SKM-1 treated with dmso at 0.1 percent for 144 hours (cell line): ENCODE measurements at regions not wholly inside any gene's neighbourhood (a gene's known extent, or its start where the extent isn't known, plus 50 kb on each side); places are given as distances from the start of the nearest gene placed in this dataset.

ENCODE experiments used
- DNase-seq: peaks from one replicate; lab custom pipeline; 2025; ENCODE audit not compliant: unreplicated experiment; lab: John Stamatoyannopoulos, UW

GRCh38 chr13:85742355-85742754, 56.9 kb downstream of the SLITRK6 start:
- DNase-seq: no peak

DNA sequence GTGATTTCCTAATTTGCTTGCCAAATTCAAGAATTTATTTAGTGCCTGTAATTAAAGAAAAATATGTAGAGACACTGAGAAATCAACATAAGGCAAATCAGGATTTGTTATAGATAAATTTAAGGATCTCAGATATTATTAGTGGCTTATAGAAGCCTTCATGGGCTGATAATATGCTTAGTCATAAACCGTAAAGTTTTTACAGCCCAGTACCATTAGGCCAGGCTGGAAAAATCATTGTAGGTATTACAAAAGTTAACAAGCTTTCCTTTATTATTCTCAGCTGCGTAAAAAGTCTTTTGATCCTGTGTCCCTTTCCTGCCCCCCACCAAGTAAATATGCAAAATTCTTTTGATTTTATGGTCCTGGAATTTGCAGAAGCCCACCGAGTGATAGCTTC, 58.2 kb downstream of the SLITRK6 start:
- no peak for DNase-seq

DNA sequence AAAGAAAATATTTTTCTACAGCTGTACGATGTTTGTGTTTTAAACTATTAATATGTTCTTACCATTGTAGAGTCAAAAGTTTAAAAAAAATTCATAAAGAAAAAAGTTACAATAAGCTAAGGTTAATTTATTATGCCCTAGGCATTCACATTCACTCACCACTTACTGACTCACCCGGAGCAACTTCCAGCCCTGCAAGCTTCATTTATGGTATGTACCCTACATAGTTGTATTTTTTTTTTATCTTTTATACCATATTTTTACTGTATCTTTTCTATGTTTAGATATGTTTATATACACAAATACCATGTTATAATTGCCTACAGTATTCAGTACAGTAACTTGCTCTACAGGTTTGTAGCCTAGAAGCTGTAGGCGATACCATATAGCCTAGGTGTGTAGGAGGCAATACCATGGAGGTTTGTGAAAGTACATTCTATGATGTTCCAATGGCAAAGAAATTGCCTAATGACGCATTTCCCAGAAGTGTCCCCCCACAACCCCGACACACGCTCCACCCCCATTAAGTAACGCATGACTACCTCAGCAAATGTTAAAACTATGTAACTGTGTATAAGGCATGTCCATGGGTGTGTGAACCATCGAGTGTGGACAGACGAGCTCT, 60.4 kb downstream of the SLITRK6 start:
- no peak for DNase-seq

DNA sequence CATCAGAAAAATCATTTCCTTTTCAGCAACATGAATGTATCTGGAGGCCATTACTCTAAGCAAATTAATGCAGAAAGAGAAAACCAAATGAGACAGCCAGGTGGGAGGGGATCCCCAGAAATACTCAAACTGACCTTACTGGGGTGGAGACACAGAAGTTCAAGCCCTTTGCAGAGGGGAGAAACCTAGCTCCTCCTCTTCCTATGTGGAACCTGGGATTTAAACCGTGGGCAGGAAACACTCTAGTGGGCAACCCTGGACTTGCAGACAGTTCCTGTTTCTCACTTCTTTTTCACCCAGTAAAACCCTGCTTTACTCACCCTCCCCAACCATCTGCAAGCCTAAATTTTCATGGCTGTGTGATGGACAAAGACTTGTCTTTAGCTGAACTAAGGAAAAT, 61.3 kb downstream of the SLITRK6 start:
- DNase-seq: no peak

DNA sequence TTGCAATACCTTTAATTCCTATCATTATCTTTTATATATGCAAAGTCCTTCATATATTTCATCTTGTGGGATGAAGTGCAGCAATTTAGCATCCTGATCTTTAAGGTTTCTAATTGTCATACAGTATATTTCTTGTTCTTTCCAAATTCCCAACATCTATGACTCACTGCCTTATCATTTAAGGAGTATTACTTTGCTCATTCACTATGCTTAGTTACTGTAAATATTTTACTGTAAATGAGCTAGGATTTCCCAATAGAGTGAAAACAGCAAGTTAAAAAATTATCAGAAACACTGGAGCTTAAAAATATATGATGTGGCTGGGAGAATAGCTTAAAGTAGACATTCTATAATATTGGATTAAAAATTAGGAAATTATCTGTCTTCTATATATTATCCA, 69.9 kb downstream of the SLITRK6 start:
- no peak for DNase-seq

DNA sequence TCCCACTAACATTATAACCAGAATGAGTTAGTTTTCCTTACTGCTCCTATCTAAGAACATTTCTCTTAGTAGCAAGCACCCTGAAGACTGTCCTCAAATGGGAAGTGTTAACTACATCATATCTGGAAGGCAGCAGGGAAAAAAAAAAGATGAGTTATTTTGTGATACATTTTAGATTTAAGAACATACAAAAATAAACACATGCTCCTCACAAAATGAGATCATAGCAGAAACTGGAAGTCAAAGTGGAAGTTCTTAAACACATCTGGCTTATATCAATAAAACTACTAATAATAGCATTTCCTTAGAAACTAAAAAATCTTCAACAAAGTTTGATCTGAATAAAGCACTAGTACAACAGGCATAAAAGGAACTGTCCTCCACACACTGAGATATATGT, 70.4 kb downstream of the SLITRK6 start:
- no peak for DNase-seq

- no peak for DNase-seq
These were observed 73.8 kb downstream of the SLITRK6 start for GRCh38 chr13:85725433-85725832.

DNA sequence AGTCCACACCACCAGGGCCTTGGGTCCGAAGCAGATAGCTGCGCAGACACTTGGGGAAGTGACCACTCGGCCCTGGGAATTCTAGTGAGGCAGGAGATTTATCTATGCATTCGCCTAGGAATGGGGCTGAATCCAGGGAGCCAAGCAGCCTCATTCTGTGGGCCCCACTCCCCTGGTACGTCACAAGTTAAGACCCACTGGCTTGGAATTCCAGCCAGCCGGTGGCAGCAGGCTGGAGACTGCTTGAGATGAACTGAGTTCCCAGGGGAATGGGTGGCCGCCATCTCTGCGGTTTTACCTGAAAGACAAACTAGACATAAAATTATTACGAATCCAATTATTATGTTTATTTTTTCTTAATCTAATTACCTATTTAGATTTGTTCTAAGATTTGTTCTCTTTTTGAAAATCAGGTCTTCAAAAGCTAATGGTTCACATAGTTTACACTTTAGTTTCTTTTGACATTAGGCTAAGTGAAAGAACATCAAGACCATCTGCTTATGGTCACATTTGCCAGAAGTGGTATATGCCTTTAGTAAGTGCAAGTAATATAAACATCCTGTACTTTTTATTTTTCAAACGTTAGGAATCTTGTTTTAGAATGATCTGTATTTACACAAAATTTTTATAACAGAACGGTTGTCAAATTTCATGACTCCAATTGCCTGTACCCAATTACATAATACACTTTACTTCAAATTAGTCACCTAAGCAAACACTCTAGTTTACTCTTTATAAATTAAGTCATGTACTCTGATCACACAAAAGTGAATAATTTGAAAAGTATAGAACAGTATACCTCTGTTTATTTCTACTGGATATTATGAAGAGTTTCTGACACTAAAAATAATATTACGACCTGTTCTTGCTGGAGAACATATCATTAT, 74.4 kb downstream of the SLITRK6 start:
- DNase-seq: no peak

DNA sequence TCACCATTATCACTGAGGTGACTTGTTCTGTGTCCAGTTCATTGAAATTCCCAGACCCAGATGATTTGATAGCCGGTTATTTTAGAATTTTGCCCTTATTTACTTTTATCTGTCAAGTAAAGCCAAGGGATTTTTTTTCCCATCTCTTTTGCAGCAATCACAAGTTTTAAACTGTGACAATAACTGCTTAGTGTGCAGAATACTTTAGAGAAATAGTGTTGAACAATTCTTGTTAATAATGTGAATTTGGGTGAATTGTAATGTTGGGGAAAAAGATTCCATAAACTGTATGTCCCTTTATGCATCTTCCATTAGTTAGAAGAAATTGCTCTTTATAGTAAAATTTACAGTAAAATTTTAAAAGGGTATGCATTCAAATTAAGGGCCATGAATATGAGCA, 79.5 kb downstream of the SLITRK6 start:
- no peak for DNase-seq

DNA sequence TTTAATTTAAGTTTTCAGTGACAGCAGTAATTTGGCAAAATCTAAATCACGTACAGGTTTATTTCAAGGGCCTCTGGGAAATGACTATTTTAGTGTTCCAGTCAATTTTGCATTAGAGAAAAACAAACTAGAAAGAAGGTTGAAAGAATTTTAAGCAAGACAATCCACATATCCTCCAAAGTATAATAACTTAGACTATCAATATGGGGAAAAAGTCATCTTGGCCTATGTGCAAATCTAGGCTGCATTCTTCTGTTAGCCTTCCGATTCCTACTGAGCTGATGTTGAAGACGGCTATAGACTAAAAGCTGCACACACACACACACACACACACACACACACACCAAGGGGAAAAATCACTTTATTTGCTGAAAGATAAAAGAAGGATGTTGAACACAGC, 81.3 kb downstream of the SLITRK6 start:
- no peak for DNase-seq

DNA sequence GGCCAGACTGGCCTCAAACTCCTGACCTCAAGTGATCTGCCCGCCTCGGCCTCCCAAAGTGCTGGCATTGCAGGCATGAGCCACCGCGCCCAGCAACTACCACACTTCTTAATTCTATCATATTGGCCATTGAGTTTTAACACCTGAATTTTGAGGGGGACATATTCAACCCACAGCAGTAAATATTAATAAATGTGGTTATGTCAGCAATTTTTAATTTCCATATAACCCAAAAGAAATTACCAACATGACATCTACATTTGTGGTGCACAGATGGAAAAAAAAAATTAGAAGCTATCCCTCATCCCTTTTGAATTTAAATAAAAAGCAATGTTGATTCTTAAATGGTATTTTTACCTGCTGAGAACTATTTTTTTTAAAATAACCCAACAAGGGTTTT, 88.7 kb downstream of the SLITRK6 start:
- DNase-seq: no peak

- no peak for DNase-seq
These were observed 89.5 kb downstream of the SLITRK6 start for GRCh38 chr13:85709721-85710120.

- DNase-seq: no peak
These were observed 90.1 kb downstream of the SLITRK6 start for GRCh38 chr13:85709072-85709471.

- no peak for DNase-seq
These were observed 98.3 kb downstream of the SLITRK6 start for GRCh38 chr13:85700906-85701305.

DNA sequence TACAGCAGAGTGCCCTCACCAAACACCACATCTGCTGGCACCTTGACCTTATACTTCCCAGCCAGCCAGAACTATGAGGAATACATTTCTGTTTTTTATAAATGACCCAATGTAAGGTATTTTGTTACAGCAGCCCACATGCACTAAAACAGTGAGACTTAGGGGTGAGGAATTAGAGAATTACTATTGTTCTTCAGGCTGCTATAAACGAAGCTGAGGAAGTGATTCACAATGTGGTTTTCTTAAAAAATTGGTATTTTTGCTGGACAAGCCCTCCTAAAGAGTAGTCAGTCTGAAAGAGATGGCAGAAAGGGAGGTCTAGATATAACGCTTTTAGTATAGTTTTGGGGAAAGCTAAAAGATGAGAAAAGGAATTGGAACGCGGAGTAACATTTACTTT, 101.0 kb downstream of the SLITRK6 start:
- DNase-seq: no peak

DNA sequence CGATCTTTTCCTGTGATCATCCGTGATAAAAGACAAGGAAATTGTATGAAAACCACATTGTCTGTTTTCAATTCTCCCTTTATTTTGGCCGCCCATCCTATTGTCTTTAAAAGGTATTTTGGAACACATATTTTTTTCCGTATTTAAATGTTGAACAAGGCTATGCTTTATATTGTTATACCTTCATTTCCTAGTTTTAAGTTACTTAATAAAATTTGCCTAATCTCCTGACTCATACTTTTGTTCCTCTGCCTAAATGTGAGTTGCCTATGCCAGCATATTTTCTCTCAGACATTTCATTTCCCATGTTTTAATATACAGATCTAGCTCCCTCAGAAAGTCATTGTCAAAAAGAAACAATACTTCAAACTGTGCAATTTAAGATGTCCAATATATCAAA, 104.2 kb downstream of the SLITRK6 start:
- no peak for DNase-seq

DNA sequence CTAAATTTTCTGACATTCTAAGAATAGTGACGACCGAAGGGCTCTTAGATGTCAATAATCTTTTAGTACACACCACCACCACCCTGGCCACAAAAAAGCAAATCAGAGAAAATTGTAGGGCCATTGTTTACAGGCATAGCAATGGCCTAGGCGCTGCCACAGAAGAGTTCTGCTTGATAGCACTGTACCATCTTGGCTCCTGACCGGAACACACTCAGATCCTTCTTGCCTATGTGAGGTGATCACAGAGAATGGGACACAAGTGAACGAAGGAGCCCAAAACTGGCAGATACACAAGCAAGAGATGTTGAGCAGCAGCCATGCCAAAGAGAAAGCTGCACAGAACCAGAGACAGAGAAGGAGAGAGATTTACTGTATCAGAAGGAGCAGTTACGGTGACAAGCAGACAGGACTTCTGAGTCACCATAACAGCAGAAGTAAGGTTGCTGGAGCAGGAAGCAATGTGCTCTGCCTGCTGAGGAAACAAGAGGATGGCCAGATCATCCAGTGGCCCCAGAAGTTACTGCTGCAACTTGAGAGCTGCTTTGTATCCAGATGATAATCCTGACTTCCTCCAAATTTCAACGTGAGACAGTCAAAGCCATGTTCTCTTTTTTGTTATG, 105.2 kb downstream of the SLITRK6 start:
- DNase-seq: peak; percentile 81

DNA sequence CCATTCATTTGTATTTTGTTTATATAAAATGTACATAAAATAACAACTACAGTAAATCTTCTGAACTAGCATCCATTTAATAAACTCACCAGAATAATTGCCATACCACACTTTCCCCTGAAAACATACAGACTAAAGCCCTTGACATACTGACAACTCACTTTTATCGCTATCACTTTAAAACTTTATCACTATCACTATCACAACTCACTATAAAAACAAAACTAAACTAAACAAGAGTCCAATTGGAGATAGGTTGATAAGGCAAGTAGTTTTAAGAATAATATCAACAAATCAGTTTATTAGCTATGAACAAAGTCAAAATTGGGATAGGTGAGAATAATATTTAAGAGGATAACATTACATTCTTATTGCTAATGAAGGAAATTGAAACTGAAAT, 108.9 kb downstream of the SLITRK6 start:
- DNase-seq: no peak

- no peak for DNase-seq
These were observed 113.8 kb downstream of the SLITRK6 start for GRCh38 chr13:85685436-85685835.

- no peak for DNase-seq
These were observed 123.9 kb downstream of the SLITRK6 start for GRCh38 chr13:85675151-85675907.

GRCh38 chr13:85671336-85671735, 127.9 kb downstream of the SLITRK6 start:
- no peak for DNase-seq
